Fibroblast of lung (primary cell): ENCODE measurements at regions not wholly inside any gene's neighbourhood (a gene's known extent, or its start where the extent isn't known, plus 50 kb on each side); places are given as distances from the start of the nearest gene placed in this dataset.

Source experiments
- CTCF ChIP-seq, 2 donors: IDR thresholded peaks in 1 of 2; conservative IDR thresholded peaks in 1 of 2; 1 replicate in 1 of 2; 2 replicates in 1 of 2; pipeline ENCODE4 v1.5.1; 2011 to 2012; ENCODE audit warnings: low read length in 2 of 2, control low read depth in 1 of 2, inconsistent platforms in 1 of 2, low read depth in 1 of 2, mild to moderate bottlenecking in 1 of 2
- EZH2 ChIP-seq: IDR thresholded peaks from 2 replicates; pipeline ENCODE4 v1.5.1; 2012; ENCODE audit warnings: low read length, control low read depth, mild to moderate bottlenecking; ENCODE audit errors: missing control alignments

DNA sequence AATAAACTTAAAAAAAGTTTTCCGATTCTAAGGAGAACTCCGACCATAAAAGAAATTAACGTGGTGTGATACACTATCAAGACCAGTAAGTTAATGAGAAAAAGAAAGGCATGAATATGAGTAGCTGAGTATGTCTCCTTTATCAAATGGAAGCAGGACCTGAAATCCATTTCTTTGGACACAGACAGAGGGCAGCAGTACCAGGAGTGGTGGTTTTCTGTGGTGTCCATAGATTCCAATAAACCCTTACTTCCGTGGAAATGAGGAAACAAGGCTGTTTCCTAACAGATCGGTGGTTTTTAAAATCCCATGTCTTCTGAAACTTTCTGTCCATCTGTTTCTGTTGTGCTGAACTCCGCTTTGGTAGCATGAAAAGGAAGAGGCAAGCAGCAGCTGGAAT, 128.5 kb upstream of the TSPAN5 start:
- TF ChIP-seq CTCF (conservative IDR thresholded peaks at IDR 0.05 in 1 of 2, IDR thresholded peaks at IDR 0.05 in 1 of 2; ENCODE audit: low read depth in 1 of 2, low read length in 2 of 2) (peak in 1 of 2 donors; percentile 32), EZH2 (no peak)
